ENCODE measurements at regions not wholly inside any gene's neighbourhood (a gene's known extent, or its start where the extent isn't known, plus 50 kb on each side); places are given as distances from the start of the nearest gene placed in this dataset.

DNA sequence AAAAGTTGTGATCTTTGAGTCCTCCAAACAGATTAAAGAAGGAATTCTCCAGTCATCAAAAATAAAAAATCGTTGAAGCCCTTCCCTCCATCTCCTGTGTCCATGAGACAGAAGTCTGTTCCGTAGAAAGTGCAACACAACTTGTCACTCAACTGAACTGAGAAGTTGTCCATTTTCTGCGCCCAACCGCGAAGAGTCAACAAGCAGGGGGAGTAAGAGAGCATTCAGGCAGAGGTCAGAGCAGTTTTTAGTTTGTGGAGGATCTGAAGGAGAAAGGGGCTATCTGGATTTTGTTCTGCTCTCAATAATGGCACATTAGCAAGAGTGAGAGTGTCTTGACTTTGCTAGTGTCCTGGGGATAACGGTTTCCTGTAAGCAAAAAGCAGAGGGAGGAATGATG, 303.9 kb downstream of the ICE1 start:
- CTCF ChIA-PET (ENCODE audit: partially characterized antibody), result interaction anchor here (0.8 to 2.4 kb wide), 3 partner anchors 10 to 230 kb away, joined by 3 to 6 read pairs (median 3); no protein-coding TSS in a partner anchor
- H3K27me3 ChIP-seq (replicated peaks in 1 of 4; ENCODE audit: control insufficient read depth in 3 of 4, extremely low read depth in 1 of 4, insufficient read depth in 3 of 4, low read length in 3 of 4), result no peaks in the 10 kb centered on the region
- no peak overlapping the region for H2BK12ac ChIP-seq (ENCODE audit: low read depth, low read length)
- H2AK5ac ChIP-seq (ENCODE audit: low read depth, low read length), result no peak overlapping the region
- H3K36me3 ChIP-seq (ENCODE audit: control insufficient read depth in 2 of 4, insufficient read depth in 4 of 4, low read length in 3 of 4), result no peaks in the 10 kb centered on the region
- DNase-seq (ENCODE audit: low read depth in 1 of 2, low spot score in 2 of 2) (no peak), FAIRE-seq (no peak)
- no peak overlapping the region for H3K14ac ChIP-seq (ENCODE audit: insufficient read length)
- no peak overlapping the region for H3K23ac ChIP-seq (ENCODE audit: insufficient read length)
- H3K27ac ChIP-seq (ENCODE audit: low read depth, low read length), result no peak overlapping the region
- TF ChIP-seq, protein P1, sequence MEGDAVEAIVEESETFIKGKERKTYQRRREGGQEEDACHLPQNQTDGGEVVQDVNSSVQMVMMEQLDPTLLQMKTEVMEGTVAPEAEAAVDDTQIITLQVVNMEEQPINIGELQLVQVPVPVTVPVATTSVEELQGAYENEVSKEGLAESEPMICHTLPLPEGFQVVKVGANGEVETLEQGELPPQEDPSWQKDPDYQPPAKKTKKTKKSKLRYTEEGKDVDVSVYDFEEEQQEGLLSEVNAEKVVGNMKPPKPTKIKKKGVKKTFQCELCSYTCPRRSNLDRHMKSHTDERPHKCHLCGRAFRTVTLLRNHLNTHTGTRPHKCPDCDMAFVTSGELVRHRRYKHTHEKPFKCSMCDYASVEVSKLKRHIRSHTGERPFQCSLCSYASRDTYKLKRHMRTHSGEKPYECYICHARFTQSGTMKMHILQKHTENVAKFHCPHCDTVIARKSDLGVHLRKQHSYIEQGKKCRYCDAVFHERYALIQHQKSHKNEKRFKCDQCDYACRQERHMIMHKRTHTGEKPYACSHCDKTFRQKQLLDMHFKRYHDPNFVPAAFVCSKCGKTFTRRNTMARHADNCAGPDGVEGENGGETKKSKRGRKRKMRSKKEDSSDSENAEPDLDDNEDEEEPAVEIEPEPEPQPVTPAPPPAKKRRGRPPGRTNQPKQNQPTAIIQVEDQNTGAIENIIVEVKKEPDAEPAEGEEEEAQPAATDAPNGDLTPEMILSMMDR (IDR thresholded peaks at IDR 0.05; ENCODE audit: control extremely low read depth in 1 of 3, insufficient read depth in 1 of 3, low read depth in 1 of 3, low read length in 3 of 3), result peak; percentile 11 to 44 (median 30); a peak in 3 of 4 replicates
- TF ChIP-seq RAD21 (IDR thresholded peaks at IDR 0.05 in 1 of 2, conservative IDR thresholded peaks at IDR 0.05 in 1 of 2; ENCODE audit: low read depth in 2 of 2, low read length in 2 of 2) (peak; percentile 14 to 43; a peak in 2 of 4 replicates), BACH1 (IDR thresholded peaks at IDR 0.05; ENCODE audit: low read length) (no peak)
- H2AFZ ChIP-seq (ENCODE audit: low read length), result 0 out of 2 replicates have a peak overlapping the region, but pooled peaks have one; percentile 56
- POLR2A ChIA-PET (ENCODE audit: partially characterized antibody), result no interaction called here
- H3K23me2 ChIP-seq (ENCODE audit: low read depth, low read length), result no peaks in the 10 kb centered on the region
- WGBS, 2 experiments (ENCODE audit: extremely low coverage in 1 of 2, insufficient coverage in 1 of 2, insufficient read length in 1 of 2, insufficient replicate concordance in 2 of 2, low coverage in 1 of 2, low lambda C conversion rate in 2 of 2, missing lambda C conversion rate in 1 of 2), result 84% methylated on average over 6 of the region's 6 CpGs; no CpG with 5 or more reads in 1 of the 2 experiments
- H3K4me2 ChIP-seq (ENCODE audit: insufficient read depth in 1 of 2, low read depth in 2 of 2, low read length in 2 of 2), result no peak overlapping the region
- H4K8ac ChIP-seq (ENCODE audit: extremely low read depth, insufficient read depth, low read length), result no peak overlapping the region
- H2BK20ac ChIP-seq (ENCODE audit: low read length), result no peak overlapping the region
- no peak overlapping the region for H3K4ac ChIP-seq (replicated peaks; ENCODE audit: insufficient read length, low read depth, low read length)
- 0 out of 4 replicates have a peak, but pooled peaks cover 0 to 2% of the 10 kb centered on the region in 2 experiments for H3K9me3 ChIP-seq (ENCODE audit: insufficient read depth in 2 of 2, low read depth in 1 of 2, low read length in 1 of 2)
- no peak overlapping the region for H2BK5ac ChIP-seq (ENCODE audit: low read depth, low read length)
- no peaks in the 10 kb centered on the region for H3K79me1 ChIP-seq (ENCODE audit: low read depth, low read length)
- H2BK15ac ChIP-seq (ENCODE audit: low read length), result no peak overlapping the region
- no peak overlapping the region for H2BK120ac ChIP-seq (replicated peaks; ENCODE audit: low read depth, low read length)
- H4K5ac ChIP-seq (ENCODE audit: insufficient read length, low read depth, low read length), result no peak overlapping the region
- no peak overlapping the region; a peak in 1 of 7 replicates for H3K9ac ChIP-seq (replicated peaks in 1 of 4; ENCODE audit: extremely low read depth in 1 of 4, low read depth in 3 of 4, low read length in 3 of 4)
- no peaks in the 10 kb centered on the region for H3K4me1 ChIP-seq (replicated peaks in 1 of 4; ENCODE audit: control insufficient read depth in 3 of 4, insufficient read depth in 4 of 4, low read length in 3 of 4)
- H3K56ac ChIP-seq (replicated peaks; ENCODE audit: insufficient read length, low read depth, low read length), result no peak overlapping the region
- H4K20me1 ChIP-seq (replicated peaks in 1 of 2; ENCODE audit: control insufficient read depth in 1 of 2, insufficient read depth in 2 of 2, low read length in 2 of 2), result no peaks in the 10 kb centered on the region
- H4K91ac ChIP-seq (replicated peaks; ENCODE audit: insufficient read length, low read length), result no peak overlapping the region
- no peak overlapping the region for H3K18ac ChIP-seq (ENCODE audit: extremely low read depth, low read length)
- H3K4me3 ChIP-seq (ENCODE audit: extremely low read depth in 1 of 4, insufficient read depth in 2 of 4, low read depth in 3 of 4, low read length in 4 of 4), result no peak overlapping the region
- H3K79me2 ChIP-seq (ENCODE audit: control insufficient read depth in 1 of 2, insufficient read depth in 2 of 2, low read length in 2 of 2), result no peaks in the 10 kb centered on the region

Measured in H1 (cell line).